Left ventricle myocardium inferior (tissue), 1 donor: ENCODE measurements at regions not wholly inside any gene's neighbourhood (a gene's known extent, or its start where the extent isn't known, plus 50 kb on each side); places are given as distances from the start of the nearest gene placed in this dataset.

Source experiments
- DNase-seq: peaks from one replicate; pipeline ENCODE4 v3.0.0-alpha.2; 2020
- H3K27ac ChIP-seq: fragments of 200-600 bp; replicated peaks from 2 replicates; pipeline ENCODE4 v1.8.0; 2021
- H3K27me3 ChIP-seq: fragments of 200-600 bp; 2 replicates; pipeline ENCODE4 v1.8.0; 2021; ENCODE audit warnings: low read depth
- H3K36me3 ChIP-seq: fragments of 200-600 bp; 2 replicates; pipeline ENCODE4 v1.8.0; 2021
- H3K4me1 ChIP-seq: fragments of 200-600 bp; 2 replicates; pipeline ENCODE4 v1.8.0; 2021
- H3K4me3 ChIP-seq: fragments of 200-600 bp; 2 replicates; pipeline ENCODE4 v1.8.0; 2021; ENCODE audit warnings: mild to moderate bottlenecking, moderate library complexity
- H3K9me3 ChIP-seq: fragments of 200-600 bp; replicated peaks from 2 replicates; pipeline ENCODE4 v1.8.0; 2021
- CTCF ChIP-seq: fragments of 200-600 bp; IDR thresholded peaks from 2 replicates; pipeline ENCODE4 v1.8.0; 2021; ENCODE audit warnings: antibody characterized with exemption, mild to moderate bottlenecking, borderline replicate concordance
- intact Hi-C: fragments of 100-400 bp; cut with micrococcal nuclease; formaldehyde crosslinking; loops from one replicate; pipeline ENCODE4 v1.11.0; 2022
- donor health status: DM: no; HTN: yes; CAD: no; lungs with severe emphysema.

DNA sequence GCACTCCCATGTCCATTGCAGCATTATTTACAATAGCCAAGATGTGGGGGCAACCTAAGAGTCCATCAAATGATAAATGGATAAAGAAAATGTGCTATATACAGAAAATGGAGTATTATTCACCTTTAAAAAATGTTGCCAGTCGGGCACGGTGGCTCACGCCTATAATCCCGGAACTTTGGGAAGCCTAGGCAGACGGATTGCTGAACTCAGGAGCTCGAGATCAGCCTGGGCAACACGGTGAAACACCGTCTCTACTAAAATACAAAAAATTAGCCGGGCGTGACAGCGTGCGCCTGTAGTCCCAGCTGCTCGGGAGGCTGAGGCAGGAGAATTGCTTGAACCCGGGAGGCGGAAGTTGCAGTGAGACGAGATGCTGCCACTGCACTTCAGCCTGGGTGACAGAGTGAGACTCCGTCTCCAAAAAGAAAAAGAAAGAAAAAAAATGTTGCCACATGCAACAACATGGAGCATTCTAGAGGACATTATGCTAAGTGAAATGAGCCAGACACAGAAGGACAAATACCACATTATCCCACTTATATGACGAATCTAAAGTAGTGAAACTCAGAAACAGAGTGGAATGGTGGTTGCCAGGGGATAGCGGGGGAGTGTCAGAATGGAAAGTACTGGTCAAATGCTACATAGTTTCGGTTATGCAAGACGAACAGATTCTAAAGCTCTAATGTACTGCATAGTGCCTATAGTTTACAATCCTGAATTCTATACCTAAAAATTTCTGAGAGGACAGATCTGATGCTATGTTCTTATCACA is 1385.6 kb upstream of the TMEFF2 start:
- no peaks in the 10 kb centered on the region for H3K4me1 ChIP-seq
- no peaks in the 10 kb centered on the region for H3K27me3 ChIP-seq
- H3K27ac ChIP-seq, result no peak overlapping the region
- H3K4me3 ChIP-seq, result no peak overlapping the region
- peaks cover 28% of the 10 kb centered on the region for H3K9me3 ChIP-seq
- no peaks in the 10 kb centered on the region for H3K36me3 ChIP-seq
- TF ChIP-seq CTCF, result no peak
- intact Hi-C loops, result no loop called here
- DNase-seq, result no peak

- no peak for DNase-seq
- Histone ChIP-seq H3K9me3 (no peaks in the 10 kb centered on the region), H3K4me3 (no peak overlapping the region), H3K4me1 (no peaks in the 10 kb centered on the region), H3K27me3 (no peaks in the 10 kb centered on the region), H3K36me3 (no peaks in the 10 kb centered on the region), H3K27ac (no peak overlapping the region)
- no peak for TF ChIP-seq CTCF
- intact Hi-C loops, result no loop called here
Observed at GRCh38 chr2:193566886-193567285, 1372.2 kb upstream of the TMEFF2 start.

DNA sequence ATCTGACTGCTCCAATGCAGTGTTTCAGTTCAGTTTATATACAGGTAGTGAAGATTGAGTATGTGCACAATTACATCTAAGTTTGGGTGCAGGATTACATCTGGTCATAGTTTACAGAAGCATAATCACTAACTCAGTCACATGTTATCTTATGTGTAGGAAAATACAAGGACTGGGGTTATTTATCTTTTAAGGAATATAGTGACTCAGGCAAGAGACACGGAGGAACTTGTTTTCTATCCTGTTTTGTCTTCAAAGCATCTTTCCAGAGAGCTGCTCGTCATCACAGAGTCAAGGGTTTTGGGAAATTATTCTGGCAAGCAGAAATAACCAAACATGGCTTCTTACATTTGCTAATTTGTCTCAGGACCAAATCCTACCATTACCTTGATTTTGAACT is 1371.5 kb upstream of the TMEFF2 start:
- H3K4me1 ChIP-seq, result no peaks in the 10 kb centered on the region
- no peak for DNase-seq
- intact Hi-C loops, result no loop called here
- H3K27me3 ChIP-seq, result no peaks in the 10 kb centered on the region
- TF ChIP-seq CTCF, result no peak
- H3K4me3 ChIP-seq, result no peak overlapping the region
- H3K36me3 ChIP-seq, result no peaks in the 10 kb centered on the region
- H3K9me3 ChIP-seq, result no peaks in the 10 kb centered on the region
- no peak overlapping the region for H3K27ac ChIP-seq

GRCh38 chr2:193562031-193562430 is 1367.3 kb upstream of the TMEFF2 start:
- intact Hi-C loops, result no loop called here
- DNase-seq, result no peak
- no peak for TF ChIP-seq CTCF
- Histone ChIP-seq H3K36me3 (no peaks in the 10 kb centered on the region), H3K27me3 (no peaks in the 10 kb centered on the region), H3K27ac (no peak overlapping the region), H3K4me3 (no peak overlapping the region), H3K4me1 (no peaks in the 10 kb centered on the region), H3K9me3 (no peaks in the 10 kb centered on the region)

DNA sequence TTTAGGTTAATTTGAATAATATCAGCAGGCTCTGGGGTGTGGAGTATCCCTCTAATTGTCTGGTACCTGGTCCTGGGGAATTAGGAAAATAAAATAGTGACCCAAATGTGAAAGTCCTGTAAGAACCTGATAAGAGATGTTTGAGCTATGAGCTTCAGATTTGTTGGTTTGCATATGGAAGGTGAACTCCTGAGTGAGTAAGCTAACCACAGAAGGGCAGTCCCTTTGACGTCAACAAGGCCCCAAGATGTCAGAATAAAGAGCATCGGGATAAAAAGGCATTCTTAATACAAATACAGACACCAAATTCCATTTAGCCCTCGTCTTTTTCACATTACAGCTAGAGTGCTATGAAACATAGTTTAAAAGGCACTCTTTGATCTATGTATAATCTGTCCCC is 1366.3 kb upstream of the TMEFF2 start:
- H3K9me3 ChIP-seq, result no peaks in the 10 kb centered on the region
- intact Hi-C loops, result no loop called here
- no peaks in the 10 kb centered on the region for H3K27me3 ChIP-seq
- no peak overlapping the region for H3K27ac ChIP-seq
- no peak overlapping the region for H3K4me3 ChIP-seq
- H3K36me3 ChIP-seq, result no peaks in the 10 kb centered on the region
- DNase-seq, result no peak
- H3K4me1 ChIP-seq, result no peaks in the 10 kb centered on the region
- no peak for TF ChIP-seq CTCF
